ENCODE measurements at regions not wholly inside any gene's neighbourhood (a gene's known extent, or its start where the extent isn't known, plus 50 kb on each side); places are given as distances from the start of the nearest gene placed in this dataset.

DNA sequence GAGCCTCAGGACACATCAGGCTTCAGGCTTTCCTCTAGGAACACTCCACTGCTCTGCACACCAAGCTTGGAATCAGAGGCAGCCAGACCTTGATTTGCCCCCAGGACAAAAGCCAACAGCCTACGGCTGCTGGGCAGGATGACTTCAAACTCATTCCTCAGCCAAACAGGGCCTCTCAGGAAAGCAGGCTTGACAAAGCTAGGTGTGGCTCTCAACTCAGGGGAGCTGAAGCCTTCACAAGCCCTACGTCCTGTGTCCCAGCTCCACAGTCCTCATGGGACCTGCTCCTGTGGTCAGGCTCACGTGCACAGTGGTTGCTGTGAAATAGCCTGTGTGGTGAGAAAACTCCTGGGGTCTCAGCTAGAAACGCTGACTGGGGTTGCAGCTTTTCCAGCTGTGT, 398.9 kb upstream of the ZNF507 start:
- TF ChIP-seq CSDC2 (CRISPR knock-in tag; IDR thresholded peaks at IDR 0.05) (no peak), SNAI2 (CRISPR knock-in tag; IDR thresholded peaks at IDR 0.05) (no peak), ZFP30 (CRISPR knock-in tag; IDR thresholded peaks at IDR 0.05) (no peak)
- TF ChIP-seq, protein P1, sequence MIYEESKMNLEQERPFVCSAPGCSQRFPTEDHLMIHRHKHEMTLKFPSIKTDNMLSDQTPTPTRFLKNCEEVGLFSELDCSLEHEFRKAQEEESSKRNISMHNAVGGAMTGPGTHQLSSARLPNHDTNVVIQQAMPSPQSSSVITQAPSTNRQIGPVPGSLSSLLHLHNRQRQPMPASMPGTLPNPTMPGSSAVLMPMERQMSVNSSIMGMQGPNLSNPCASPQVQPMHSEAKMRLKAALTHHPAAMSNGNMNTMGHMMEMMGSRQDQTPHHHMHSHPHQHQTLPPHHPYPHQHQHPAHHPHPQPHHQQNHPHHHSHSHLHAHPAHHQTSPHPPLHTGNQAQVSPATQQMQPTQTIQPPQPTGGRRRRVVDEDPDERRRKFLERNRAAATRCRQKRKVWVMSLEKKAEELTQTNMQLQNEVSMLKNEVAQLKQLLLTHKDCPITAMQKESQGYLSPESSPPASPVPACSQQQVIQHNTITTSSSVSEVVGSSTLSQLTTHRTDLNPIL (CRISPR knock-in tag; IDR thresholded peaks at IDR 0.05; ENCODE audit: low read depth) = no peak
- TF ChIP-seq, protein P2, sequence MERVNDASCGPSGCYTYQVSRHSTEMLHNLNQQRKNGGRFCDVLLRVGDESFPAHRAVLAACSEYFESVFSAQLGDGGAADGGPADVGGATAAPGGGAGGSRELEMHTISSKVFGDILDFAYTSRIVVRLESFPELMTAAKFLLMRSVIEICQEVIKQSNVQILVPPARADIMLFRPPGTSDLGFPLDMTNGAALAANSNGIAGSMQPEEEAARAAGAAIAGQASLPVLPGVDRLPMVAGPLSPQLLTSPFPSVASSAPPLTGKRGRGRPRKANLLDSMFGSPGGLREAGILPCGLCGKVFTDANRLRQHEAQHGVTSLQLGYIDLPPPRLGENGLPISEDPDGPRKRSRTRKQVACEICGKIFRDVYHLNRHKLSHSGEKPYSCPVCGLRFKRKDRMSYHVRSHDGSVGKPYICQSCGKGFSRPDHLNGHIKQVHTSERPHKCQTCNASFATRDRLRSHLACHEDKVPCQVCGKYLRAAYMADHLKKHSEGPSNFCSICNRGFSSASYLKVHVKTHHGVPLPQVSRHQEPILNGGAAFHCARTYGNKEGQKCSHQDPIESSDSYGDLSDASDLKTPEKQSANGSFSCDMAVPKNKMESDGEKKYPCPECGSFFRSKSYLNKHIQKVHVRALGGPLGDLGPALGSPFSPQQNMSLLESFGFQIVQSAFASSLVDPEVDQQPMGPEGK (CRISPR knock-in tag; IDR thresholded peaks at IDR 0.05; ENCODE audit: borderline replicate concordance) = no peak
